ENCODE measurements at regions not wholly inside any gene's neighbourhood (a gene's known extent, or its start where the extent isn't known, plus 50 kb on each side); places are given as distances from the start of the nearest gene placed in this dataset.

- no peaks in the 10 kb centered on the region for H3K27me3 ChIP-seq (ENCODE audit: control insufficient read depth, low read length)
- no peak overlapping the region for H3K4me2 ChIP-seq (ENCODE audit: low read length)
- H3K4me3 ChIP-seq (ENCODE audit: low read length) = no peak overlapping the region
- H3K27ac ChIP-seq (ENCODE audit: low read depth, low read length) = no peak overlapping the region
- no peaks in the 10 kb centered on the region for H4K20me1 ChIP-seq (ENCODE audit: control insufficient read depth, insufficient read depth, low read depth, low read length)
- no peaks in the 10 kb centered on the region for H3K4me1 ChIP-seq (ENCODE audit: control insufficient read depth, low read length)
- no peaks in the 10 kb centered on the region for H3F3A ChIP-seq (ENCODE audit: control insufficient read depth, insufficient read depth)
- H3K36me3 ChIP-seq (ENCODE audit: control insufficient read depth, low read length) = no peaks in the 10 kb centered on the region
- TF ChIP-seq EZH2phosphoT487 (IDR thresholded peaks at IDR 0.05; ENCODE audit: borderline replicate concordance, low read length) (no peak), CTCF (IDR thresholded peaks at IDR 0.05; ENCODE audit: low read depth, low read length, poor library complexity, severe bottlenecking) (no peak)
- no peaks in the 10 kb centered on the region for H3K9me2 ChIP-seq (replicated peaks; ENCODE audit: control insufficient read depth, low read length)
- H3K79me2 ChIP-seq (ENCODE audit: control insufficient read depth, low read length) = no peaks in the 10 kb centered on the region
- no peaks in the 10 kb centered on the region for H3K9me3 ChIP-seq (ENCODE audit: control insufficient read depth, insufficient read depth, low read length)
These were observed 754.1 kb downstream of the NOVA1 start for GRCh38 chr14:25843481-25844470.

- Histone ChIP-seq H3K4me1 (ENCODE audit: control insufficient read depth, low read length) (no peaks in the 10 kb centered on the region), H3K4me2 (ENCODE audit: low read length) (no peak overlapping the region), H3K27me3 (ENCODE audit: control insufficient read depth, low read length) (no peaks in the 10 kb centered on the region), H3K4me3 (ENCODE audit: low read length) (no peak overlapping the region), H3F3A (ENCODE audit: control insufficient read depth, insufficient read depth) (no peaks in the 10 kb centered on the region), H3K9me2 (replicated peaks; ENCODE audit: control insufficient read depth, low read length) (no peaks in the 10 kb centered on the region), H3K9me3 (ENCODE audit: control insufficient read depth, insufficient read depth, low read length) (no peaks in the 10 kb centered on the region), H4K20me1 (ENCODE audit: control insufficient read depth, insufficient read depth, low read depth, low read length) (no peaks in the 10 kb centered on the region), H3K27ac (ENCODE audit: low read depth, low read length) (no peak overlapping the region), H3K36me3 (ENCODE audit: control insufficient read depth, low read length) (no peaks in the 10 kb centered on the region), H3K79me2 (ENCODE audit: control insufficient read depth, low read length) (no peaks in the 10 kb centered on the region)
- TF ChIP-seq CTCF (IDR thresholded peaks at IDR 0.05; ENCODE audit: low read depth, low read length, poor library complexity, severe bottlenecking) = no peak
These were observed 756.6 kb downstream of the NOVA1 start for GRCh38 chr14:25841226-25841625.

- no peaks in the 10 kb centered on the region for H3K36me3 ChIP-seq (ENCODE audit: control insufficient read depth, low read length)
- no peaks in the 10 kb centered on the region for H3K79me2 ChIP-seq (ENCODE audit: control insufficient read depth, low read length)
- H3K27ac ChIP-seq (ENCODE audit: low read depth, low read length) = no peak overlapping the region
- no peaks in the 10 kb centered on the region for H3K9me2 ChIP-seq (replicated peaks; ENCODE audit: control insufficient read depth, low read length)
- H4K20me1 ChIP-seq (ENCODE audit: control insufficient read depth, insufficient read depth, low read depth, low read length) = no peaks in the 10 kb centered on the region
- no peaks in the 10 kb centered on the region for H3F3A ChIP-seq (ENCODE audit: control insufficient read depth, insufficient read depth)
- no peak overlapping the region for H3K4me3 ChIP-seq (ENCODE audit: low read length)
- no peaks in the 10 kb centered on the region for H3K4me1 ChIP-seq (ENCODE audit: control insufficient read depth, low read length)
- no peaks in the 10 kb centered on the region for H3K9me3 ChIP-seq (ENCODE audit: control insufficient read depth, insufficient read depth, low read length)
- H3K4me2 ChIP-seq (ENCODE audit: low read length) = no peak overlapping the region
- TF ChIP-seq EZH2phosphoT487 (IDR thresholded peaks at IDR 0.05; ENCODE audit: borderline replicate concordance, low read length) = no peak
- TF ChIP-seq CTCF (IDR thresholded peaks at IDR 0.05; ENCODE audit: low read depth, low read length, poor library complexity, severe bottlenecking) = no peak
- no peaks in the 10 kb centered on the region for H3K27me3 ChIP-seq (ENCODE audit: control insufficient read depth, low read length)
These were observed 760.3 kb downstream of the NOVA1 start for GRCh38 chr14:25837551-25837965.

All from DOHH2 (cell line).